ENCODE measurements at regions not wholly inside any gene's neighbourhood (a gene's known extent, or its start where the extent isn't known, plus 50 kb on each side); places are given as distances from the start of the nearest gene placed in this dataset.

DNA sequence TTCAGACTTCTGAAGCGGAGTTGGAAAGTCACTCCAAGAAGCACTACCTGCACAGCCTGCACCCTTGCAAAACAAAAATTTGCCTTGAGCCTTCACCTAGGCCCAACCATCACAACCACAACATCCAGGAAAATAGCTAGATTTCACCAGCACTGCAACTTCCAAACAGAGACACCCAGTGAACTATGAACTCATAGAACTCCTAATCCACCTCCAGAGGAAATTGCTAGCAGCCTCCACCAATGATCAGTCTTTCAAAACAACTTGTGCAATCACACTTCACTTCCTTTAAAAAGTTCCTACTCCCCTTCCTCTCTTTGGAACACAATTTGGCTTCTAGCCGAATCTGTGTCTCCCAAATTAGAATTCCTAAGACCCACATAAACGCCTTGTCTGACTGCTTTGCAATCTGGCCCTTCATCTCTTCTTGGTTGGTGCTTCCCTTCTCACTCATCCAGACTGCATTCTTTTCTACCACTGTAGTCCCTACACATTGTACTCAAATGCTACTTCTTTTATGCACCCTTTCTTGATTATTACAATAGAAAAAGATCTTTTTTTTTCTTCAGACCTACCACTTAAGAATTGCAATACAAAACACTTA is 489.2 kb upstream of the ARGLU1 start:
- TF ChIP-seq, protein P1, sequence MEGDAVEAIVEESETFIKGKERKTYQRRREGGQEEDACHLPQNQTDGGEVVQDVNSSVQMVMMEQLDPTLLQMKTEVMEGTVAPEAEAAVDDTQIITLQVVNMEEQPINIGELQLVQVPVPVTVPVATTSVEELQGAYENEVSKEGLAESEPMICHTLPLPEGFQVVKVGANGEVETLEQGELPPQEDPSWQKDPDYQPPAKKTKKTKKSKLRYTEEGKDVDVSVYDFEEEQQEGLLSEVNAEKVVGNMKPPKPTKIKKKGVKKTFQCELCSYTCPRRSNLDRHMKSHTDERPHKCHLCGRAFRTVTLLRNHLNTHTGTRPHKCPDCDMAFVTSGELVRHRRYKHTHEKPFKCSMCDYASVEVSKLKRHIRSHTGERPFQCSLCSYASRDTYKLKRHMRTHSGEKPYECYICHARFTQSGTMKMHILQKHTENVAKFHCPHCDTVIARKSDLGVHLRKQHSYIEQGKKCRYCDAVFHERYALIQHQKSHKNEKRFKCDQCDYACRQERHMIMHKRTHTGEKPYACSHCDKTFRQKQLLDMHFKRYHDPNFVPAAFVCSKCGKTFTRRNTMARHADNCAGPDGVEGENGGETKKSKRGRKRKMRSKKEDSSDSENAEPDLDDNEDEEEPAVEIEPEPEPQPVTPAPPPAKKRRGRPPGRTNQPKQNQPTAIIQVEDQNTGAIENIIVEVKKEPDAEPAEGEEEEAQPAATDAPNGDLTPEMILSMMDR (IDR thresholded peaks at IDR 0.05; ENCODE audit: poor library complexity, severe bottlenecking): no peak
- no peak for TF ChIP-seq TAF1 (IDR thresholded peaks at IDR 0.05; ENCODE audit: low read depth)
- TF ChIP-seq, protein P2, sequence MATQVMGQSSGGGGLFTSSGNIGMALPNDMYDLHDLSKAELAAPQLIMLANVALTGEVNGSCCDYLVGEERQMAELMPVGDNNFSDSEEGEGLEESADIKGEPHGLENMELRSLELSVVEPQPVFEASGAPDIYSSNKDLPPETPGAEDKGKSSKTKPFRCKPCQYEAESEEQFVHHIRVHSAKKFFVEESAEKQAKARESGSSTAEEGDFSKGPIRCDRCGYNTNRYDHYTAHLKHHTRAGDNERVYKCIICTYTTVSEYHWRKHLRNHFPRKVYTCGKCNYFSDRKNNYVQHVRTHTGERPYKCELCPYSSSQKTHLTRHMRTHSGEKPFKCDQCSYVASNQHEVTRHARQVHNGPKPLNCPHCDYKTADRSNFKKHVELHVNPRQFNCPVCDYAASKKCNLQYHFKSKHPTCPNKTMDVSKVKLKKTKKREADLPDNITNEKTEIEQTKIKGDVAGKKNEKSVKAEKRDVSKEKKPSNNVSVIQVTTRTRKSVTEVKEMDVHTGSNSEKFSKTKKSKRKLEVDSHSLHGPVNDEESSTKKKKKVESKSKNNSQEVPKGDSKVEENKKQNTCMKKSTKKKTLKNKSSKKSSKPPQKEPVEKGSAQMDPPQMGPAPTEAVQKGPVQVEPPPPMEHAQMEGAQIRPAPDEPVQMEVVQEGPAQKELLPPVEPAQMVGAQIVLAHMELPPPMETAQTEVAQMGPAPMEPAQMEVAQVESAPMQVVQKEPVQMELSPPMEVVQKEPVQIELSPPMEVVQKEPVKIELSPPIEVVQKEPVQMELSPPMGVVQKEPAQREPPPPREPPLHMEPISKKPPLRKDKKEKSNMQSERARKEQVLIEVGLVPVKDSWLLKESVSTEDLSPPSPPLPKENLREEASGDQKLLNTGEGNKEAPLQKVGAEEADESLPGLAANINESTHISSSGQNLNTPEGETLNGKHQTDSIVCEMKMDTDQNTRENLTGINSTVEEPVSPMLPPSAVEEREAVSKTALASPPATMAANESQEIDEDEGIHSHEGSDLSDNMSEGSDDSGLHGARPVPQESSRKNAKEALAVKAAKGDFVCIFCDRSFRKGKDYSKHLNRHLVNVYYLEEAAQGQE (IDR thresholded peaks at IDR 0.05; ENCODE audit: borderline replicate concordance): no peak
- TF ChIP-seq EP300 (conservative IDR thresholded peaks at IDR 0.05; ENCODE audit: poor library complexity, severe bottlenecking): no peak
- TF ChIP-seq EZH2 (IDR thresholded peaks at IDR 0.05; ENCODE audit: borderline replicate concordance, insufficient read depth, low read length, poor library complexity, severe bottlenecking): no peak
- TF ChIP-seq MXI1 (conservative IDR thresholded peaks at IDR 0.05; ENCODE audit: poor library complexity, severe bottlenecking): no peak
- TF ChIP-seq SMC3 (conservative IDR thresholded peaks at IDR 0.05; ENCODE audit: poor library complexity): no peak
- TF ChIP-seq POLR2AphosphoS5 (IDR thresholded peaks at IDR 0.05): no peak

All from neural cell (in vitro differentiated cells).